ENCODE measurements at regions not wholly inside any gene's neighbourhood (a gene's known extent, or its start where the extent isn't known, plus 50 kb on each side); places are given as distances from the start of the nearest gene placed in this dataset.
"Not testable (repeated sequence)": the region's sequence is repeated elsewhere in the genome, so short reads cannot be mapped to it uniquely, and the experiment has no call there.

DNA sequence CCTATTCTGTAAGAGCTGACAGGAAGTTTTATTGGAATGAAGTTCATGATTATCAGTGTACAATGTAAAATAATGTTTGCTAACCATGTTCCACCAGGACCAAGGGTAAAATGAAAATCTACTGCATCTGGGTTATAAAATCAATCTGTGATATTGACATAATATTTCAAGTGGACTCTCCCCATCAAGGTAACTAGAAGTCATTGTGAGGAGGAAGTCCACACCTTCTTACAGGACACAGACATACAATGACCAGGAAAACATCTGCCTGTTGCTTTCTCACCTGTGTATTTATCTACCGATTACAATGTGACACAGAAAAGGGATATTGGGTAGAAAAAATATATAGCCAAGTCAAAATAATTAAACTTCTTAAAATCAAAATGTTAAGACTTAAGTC lies 140.7 kb upstream of the RFC3 start:
- no peak overlapping the region for H3K4me3 ChIP-seq (ENCODE audit: low read depth, low read length)
- TF ChIP-seq CTCF (IDR thresholded peaks at IDR 0.05; ENCODE audit: borderline replicate concordance, insufficient read depth, low read depth, low read length), result no peak

GRCh38 chr13:33678084-33678483 lies 139.9 kb upstream of the RFC3 start:
- no peak overlapping the region for H3K4me3 ChIP-seq (ENCODE audit: low read depth, low read length)
- TF ChIP-seq CTCF (IDR thresholded peaks at IDR 0.05; ENCODE audit: borderline replicate concordance, insufficient read depth, low read depth, low read length), result no peak

DNA sequence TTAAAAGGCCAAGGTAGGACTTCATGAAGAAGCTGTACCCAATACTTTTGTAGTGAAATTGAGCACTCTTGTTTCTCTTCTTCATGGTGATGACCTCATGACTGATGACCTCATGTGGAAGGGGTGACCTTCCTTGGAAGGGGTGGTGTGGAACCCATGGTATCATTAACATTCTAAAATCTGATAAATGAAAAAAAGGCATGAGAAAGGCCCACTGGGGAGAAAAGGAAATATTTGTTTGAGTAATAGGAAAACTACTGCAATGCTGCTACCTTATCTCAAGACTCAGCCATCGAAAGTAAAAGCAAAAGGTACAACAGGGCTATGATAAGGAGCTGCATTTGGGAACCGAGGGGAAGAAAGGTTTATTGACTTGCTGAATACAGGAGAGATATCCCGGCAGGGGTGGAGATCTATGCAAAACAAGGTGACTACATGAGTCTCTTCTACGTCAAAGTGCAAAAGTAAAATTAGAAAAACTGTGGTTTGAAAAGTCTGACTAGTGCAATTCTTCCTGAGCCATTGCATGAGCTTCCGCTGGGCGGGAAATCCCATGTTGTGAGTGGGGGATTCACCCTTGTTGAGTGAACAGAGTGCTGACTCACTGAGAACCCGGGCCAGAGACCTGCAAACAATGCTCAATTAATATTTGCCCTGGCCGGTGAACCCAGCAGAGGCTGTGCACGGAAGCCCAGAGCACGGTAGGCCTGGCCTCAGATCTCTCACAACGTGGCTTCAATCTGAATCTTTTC lies 138.9 kb upstream of the RFC3 start:
- no peak for TF ChIP-seq CTCF (IDR thresholded peaks at IDR 0.05; ENCODE audit: borderline replicate concordance, insufficient read depth, low read depth, low read length)

GRCh38 chr13:33679658-33680012 lies 138.3 kb upstream of the RFC3 start:
- no peak for TF ChIP-seq CTCF (IDR thresholded peaks at IDR 0.05; ENCODE audit: borderline replicate concordance, insufficient read depth, low read depth, low read length)

More for the DNA sequence above, 138.9 kb upstream of the RFC3 start:
- no peak overlapping the region for H3K4me3 ChIP-seq (ENCODE audit: low read depth, low read length)

DNA sequence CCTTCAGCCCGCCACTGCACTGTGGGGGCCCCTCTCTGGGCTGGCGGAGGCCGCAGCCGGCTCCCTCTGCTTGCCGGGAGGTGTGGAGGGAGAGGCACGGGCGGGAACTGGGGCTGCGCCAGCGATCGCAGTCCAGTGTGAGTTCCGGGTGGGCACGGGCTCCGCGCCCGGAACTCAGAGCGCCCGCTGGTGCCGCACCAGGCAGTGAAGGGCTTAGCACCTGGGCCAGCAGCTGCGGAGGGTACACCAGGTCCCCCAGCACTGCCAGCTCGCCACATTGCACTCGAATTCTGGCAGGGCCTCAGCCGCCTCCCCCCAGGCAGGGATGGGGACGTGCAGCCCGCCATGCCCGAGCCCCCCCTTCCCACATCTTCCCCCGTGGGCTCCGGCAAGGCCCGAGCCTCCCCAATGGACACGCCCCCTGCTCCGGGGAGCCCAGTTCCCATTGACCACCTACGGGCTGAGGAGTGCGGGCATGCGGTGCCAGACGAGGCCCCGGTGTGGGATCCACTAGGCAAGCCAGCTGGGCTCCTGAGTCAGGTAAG lies 135.9 kb upstream of the RFC3 start:
- no peak overlapping the region for H3K4me3 ChIP-seq (ENCODE audit: low read depth, low read length)
- TF ChIP-seq CTCF (IDR thresholded peaks at IDR 0.05; ENCODE audit: borderline replicate concordance, insufficient read depth, low read depth, low read length), result no peak

More at GRCh38 chr13:33679658-33680012, 138.3 kb upstream of the RFC3 start:
- H3K4me3 ChIP-seq (ENCODE audit: low read depth, low read length), result no peak overlapping the region

DNA sequence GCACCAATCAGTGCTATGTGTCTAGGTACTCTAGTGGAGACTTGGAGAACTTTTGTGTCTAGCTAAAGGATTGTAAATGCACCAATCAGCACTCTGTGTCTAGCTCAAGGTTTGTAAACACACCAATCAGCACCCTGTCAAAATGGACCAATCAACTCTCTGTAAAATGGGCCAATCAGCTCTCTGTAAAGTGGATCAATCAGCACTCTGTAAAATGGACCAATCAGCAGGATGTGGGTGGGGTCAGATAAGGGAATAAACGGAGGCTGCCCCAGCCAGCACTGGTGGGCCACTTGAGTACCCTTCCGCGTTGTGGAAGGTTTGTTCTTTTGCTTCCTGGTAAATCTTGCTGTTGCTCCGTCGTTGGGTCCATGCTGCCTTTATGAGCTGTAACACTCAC lies 135.3 kb upstream of the RFC3 start:
- not testable (repeated sequence) for H3K4me3 ChIP-seq (ENCODE audit: low read depth, low read length)

DNA sequence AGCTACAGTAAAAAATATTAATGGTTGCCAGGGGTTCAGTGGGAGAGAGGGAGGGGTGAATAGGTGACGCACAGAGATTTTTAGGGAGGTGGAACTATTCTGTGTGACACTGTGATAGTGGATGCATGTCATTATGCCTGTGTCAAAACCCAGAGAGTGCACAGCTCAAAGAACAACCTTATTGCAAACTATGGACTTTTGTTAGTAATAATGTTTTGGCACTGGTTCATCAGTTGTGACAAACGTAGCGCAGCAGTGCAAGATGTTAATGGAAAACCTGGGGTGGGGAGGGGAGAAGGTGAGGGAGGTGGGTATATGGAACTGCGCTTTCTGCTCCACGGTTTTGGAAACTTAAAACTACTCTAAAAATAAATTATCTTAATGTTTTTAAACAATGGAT lies 134.6 kb upstream of the RFC3 start:
- TF ChIP-seq CTCF (IDR thresholded peaks at IDR 0.05; ENCODE audit: borderline replicate concordance, insufficient read depth, low read depth, low read length), result no peak
- H3K4me3 ChIP-seq (ENCODE audit: low read depth, low read length), result no peak overlapping the region

Data from GM12875 (cell line).